Mucosa of stomach (tissue), 1 donor: ENCODE measurements at regions not wholly inside any gene's neighbourhood (a gene's known extent, or its start where the extent isn't known, plus 50 kb on each side); places are given as distances from the start of the nearest gene placed in this dataset.

ENCODE experiments used
- H3K27me3 ChIP-seq: one replicate; pipeline ENCODE4 v1.7.0; 2013; ENCODE audit warnings: mild to moderate bottlenecking, low read length; ENCODE audit not compliant: control insufficient read depth, insufficient read depth
- H3K36me3 ChIP-seq: one replicate; pipeline ENCODE4 v1.7.0; 2013; ENCODE audit warnings: low read length; ENCODE audit not compliant: control insufficient read depth, insufficient read depth
- H3K4me1 ChIP-seq: one replicate; pipeline ENCODE4 v1.7.0; 2013; ENCODE audit warnings: mild to moderate bottlenecking, low read length; ENCODE audit not compliant: control insufficient read depth, insufficient read depth
- H3K4me3 ChIP-seq: one replicate; pipeline ENCODE4 v1.7.0; 2013; ENCODE audit warnings: low read length
- H3K9ac ChIP-seq: one replicate; pipeline ENCODE4 v1.7.0; 2013; ENCODE audit warnings: mild to moderate bottlenecking, low read length, moderate library complexity
- H3K9me3 ChIP-seq: one replicate; pipeline ENCODE4 v1.7.0; 2013; ENCODE audit warnings: mild to moderate bottlenecking, low read length, moderate library complexity; ENCODE audit not compliant: control insufficient read depth
- donor health status: Pancreatic carcinoma.

DNA sequence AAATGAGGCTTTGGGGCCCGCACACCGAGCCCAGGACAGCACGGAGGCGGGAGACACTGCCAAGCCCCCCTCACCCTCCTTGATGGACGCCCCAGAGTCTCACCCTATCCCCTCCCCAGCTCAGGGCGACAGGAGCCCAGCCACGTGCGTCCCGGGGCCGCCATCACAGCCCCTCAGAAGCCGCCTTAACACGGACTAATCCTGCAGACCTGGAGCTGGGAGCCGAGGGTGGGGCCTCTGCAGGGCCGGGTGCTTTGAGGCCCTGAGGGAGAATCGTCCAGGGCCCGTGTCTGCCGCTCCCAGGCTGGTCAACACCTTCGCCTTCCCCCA, 79.7 kb upstream of the FBRSL1 start:
- Histone ChIP-seq H3K4me1 (peaks cover 7% of the 10 kb centered on the region), H3K9me3 (no peaks in the 10 kb centered on the region), H3K27me3 (peaks cover 15% of the 10 kb centered on the region), H3K9ac (no peak overlapping the region), H3K36me3 (no peaks in the 10 kb centered on the region), H3K4me3 (no peak overlapping the region)

DNA sequence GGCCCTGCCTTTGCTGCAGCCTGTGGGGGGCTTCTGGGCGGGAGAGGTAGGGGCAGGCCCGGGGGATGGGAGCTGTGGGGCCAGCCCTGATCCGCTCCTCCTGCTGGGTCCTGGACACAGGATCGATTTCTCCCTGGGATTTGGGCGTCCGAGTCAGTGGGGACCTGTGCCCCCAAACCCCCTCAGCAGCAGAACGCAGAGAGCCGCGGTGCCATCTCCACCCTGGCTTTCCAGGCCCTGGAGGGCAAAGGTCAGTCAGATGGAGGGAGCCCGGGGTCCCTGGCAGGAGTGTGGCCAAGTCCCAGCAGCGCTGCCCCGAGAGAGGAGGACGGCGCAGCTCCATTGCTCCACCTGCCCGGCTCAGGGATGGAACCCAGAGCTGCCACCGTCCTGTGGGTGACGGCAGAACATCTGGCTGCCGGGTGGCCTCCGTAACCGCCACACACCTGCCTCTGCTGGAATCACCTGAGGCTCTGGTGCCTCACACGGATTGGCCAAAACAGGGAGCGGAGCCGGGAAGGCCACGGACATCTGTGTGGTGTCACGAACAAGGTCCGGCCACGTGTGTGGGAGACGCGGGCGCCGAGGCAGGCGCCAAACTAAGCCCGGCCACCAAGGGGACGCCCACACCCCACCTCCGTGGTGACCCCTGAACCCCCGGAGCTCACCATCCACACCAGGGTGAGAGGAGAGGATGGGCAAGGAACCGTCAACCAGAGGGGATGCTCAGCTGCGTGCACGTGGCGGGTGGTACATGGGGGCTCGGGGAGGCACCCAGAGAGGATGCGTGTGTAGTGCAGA, 80.3 kb upstream of the FBRSL1 start:
- Histone ChIP-seq H3K9me3 (no peaks in the 10 kb centered on the region), H3K9ac (no peak overlapping the region), H3K4me3 (no peak overlapping the region), H3K27me3 (peaks cover 10% of the 10 kb centered on the region), H3K4me1 (peaks cover under 1% of the 10 kb centered on the region), H3K36me3 (no peaks in the 10 kb centered on the region)

DNA sequence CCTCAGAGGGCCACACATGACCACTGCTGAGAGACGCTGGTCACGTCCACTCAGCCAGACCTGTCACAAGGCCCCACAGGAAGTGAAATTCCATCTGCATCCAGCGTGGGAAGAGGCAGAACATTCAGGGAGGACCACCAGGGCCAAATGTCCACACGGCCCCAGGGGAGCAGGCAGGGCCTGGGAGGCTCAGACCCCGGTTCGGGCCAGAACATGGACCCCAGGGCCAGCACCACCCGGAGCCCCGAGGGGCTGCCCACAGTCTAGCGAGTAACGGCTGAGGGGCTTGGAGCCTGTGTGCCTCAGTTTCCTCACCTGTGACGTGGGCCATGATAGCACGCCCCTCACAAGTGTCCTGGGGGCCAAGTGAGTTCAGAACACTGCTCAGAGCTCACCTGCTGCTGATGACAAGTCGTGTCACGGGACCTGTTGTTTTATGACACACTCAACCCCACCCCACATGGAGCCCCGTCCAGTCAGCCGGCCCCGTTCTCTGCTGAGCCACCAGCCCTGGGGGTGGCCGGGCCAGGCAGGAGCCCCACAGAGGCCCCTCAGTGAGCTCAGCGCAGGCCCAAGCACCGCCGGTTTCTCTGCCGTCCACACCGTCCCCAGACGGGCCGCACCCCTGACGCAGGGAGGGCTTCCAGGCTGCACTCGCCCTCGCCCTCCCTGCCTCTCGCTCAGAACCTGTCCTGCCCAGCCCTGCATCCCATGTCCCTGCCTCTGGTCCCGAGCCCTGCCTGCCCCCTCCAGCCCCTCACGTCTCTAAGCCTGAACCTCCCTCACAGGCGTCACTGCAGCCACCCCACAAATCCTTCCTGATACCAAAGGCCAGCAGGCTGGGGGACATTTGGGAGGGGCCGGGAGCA, 79.5 kb upstream of the GALNT9 start:
- Histone ChIP-seq H3K9ac (no peak overlapping the region), H3K4me1 (no peaks in the 10 kb centered on the region), H3K9me3 (no peaks in the 10 kb centered on the region), H3K4me3 (no peak overlapping the region), H3K36me3 (no peaks in the 10 kb centered on the region), H3K27me3 (peaks cover 2% of the 10 kb centered on the region)

DNA sequence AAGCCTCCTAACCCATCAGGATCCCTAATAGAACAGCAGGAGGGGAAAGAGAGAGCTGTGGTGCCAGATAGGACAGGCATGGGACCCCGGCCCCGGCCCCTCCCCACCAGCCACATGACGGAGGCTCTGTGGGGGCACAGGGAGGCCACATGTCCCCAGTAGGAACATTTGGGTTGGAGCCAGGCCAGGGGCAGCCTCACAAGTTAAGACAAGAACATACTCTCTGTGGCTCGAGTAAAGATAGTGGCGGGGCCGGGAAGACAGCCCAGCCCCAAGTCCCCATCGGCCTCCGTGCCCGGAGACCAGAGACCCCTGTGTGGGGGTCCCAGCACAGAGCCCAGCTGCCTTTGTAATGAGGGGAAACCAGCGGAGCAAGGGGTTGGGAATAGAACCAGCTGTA, 78.6 kb upstream of the GALNT9 start:
- Histone ChIP-seq H3K36me3 (no peaks in the 10 kb centered on the region), H3K9me3 (no peaks in the 10 kb centered on the region), H3K4me1 (no peaks in the 10 kb centered on the region), H3K9ac (no peak overlapping the region), H3K27me3 (no peaks in the 10 kb centered on the region), H3K4me3 (no peak overlapping the region)

DNA sequence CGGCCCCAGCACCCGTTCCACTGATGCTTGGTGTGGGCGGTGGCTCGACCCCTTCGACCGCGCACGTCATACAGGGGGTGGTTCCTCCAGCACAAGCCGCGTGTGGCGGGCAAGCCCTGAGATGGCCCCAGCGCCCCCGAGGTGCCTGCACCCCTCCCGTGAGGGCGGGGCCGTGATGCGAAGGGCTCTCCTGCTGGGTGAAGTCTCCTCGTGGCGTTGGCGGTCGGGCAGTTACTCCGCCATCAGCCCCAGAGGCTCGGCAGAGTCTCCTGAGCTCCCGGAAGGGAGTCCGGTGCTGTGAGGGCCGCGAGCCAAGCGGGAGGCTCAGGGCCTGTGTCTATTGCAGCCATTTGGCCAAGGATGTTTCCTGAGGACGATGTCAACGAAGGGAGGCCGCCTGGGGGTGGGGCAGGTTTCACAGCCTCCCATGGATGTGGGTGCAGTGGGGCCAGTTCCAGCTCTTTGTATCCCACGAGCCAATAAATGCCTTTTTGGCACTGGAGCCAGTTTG, 78.1 kb upstream of the GALNT9 start:
- Histone ChIP-seq H3K36me3 (no peaks in the 10 kb centered on the region), H3K9me3 (no peaks in the 10 kb centered on the region), H3K9ac (no peak overlapping the region), H3K4me1 (no peaks in the 10 kb centered on the region), H3K4me3 (no peak overlapping the region), H3K27me3 (no peaks in the 10 kb centered on the region)

DNA sequence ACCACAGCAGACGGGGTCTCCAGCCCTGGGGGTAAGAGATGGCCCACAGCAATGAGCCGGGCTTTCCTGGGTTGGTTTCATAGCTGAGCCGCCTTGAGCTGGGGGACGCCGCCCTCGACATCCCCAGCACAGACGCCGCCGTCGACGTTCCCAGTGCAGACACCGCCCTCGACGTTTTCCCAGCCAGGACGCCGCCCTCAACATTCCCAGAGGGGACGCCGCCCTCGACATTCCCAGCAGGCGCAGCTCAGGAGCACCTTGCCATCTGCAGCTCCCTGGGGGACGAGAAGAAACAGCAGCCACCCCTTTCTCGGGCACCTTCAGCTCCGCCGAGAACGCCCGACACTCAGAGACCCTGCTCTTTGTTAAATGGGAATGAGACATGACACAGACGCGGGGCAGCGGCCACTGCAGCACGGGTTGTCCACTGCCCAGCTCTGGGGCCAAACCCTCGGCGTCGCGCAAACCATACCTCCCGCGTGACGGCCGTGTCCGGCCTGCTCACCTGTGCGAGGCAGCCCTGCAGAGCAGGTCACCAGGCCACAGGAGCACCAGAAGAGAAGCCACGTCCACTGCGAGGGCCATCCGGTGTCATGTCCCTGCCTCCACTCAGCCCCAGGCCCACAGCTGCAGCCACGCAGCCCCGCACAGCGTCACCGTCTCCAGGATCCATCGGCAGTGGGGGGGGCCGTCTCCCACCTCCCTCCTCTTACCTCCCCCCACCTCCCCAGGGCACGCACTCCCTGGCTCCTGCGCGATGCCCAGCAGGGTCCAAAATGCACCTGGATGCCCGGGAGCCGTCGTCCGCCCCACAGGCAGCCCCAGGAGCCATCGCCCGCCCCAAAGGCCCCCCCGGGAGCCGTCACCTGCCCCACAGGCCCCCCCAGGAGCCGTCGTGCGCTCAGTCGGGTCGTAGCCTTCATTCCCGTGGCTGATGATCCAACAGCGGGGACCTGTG, 77.4 kb upstream of the GALNT9 start:
- Histone ChIP-seq H3K27me3 (no peaks in the 10 kb centered on the region), H3K36me3 (no peaks in the 10 kb centered on the region)

DNA sequence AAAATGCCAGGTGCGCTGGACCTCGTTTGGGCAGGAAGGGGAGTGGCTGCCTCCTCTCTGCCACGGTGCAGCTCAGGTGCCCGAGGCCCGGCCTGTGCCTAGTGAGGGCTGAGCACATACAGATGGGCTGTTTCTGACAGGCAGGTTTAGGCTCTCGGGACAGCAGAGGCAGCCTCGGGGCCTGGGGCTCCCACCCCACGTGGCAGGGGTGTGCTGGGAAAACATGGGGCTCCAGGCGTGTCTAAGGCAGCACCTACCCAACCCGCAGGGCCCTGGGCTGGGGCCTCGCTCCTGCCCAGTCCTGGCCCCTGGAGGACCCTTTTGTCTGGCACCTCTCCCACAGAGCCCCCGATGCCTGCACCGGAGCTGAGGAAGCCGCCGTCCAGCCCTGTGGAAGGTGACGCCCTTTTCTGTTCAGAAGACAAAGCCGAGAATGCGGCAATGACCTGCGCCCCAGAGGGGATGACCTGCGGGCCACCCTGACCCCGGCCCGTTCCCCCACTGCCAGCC, 76.4 kb upstream of the GALNT9 start:
- H3K27me3 ChIP-seq: peaks cover 3% of the 10 kb centered on the region

More for the DNA sequence above, 77.4 kb upstream of the GALNT9 start:
- Histone ChIP-seq H3K4me3 (no peak overlapping the region), H3K4me1 (no peaks in the 10 kb centered on the region), H3K9ac (no peak overlapping the region), H3K9me3 (no peaks in the 10 kb centered on the region)

DNA sequence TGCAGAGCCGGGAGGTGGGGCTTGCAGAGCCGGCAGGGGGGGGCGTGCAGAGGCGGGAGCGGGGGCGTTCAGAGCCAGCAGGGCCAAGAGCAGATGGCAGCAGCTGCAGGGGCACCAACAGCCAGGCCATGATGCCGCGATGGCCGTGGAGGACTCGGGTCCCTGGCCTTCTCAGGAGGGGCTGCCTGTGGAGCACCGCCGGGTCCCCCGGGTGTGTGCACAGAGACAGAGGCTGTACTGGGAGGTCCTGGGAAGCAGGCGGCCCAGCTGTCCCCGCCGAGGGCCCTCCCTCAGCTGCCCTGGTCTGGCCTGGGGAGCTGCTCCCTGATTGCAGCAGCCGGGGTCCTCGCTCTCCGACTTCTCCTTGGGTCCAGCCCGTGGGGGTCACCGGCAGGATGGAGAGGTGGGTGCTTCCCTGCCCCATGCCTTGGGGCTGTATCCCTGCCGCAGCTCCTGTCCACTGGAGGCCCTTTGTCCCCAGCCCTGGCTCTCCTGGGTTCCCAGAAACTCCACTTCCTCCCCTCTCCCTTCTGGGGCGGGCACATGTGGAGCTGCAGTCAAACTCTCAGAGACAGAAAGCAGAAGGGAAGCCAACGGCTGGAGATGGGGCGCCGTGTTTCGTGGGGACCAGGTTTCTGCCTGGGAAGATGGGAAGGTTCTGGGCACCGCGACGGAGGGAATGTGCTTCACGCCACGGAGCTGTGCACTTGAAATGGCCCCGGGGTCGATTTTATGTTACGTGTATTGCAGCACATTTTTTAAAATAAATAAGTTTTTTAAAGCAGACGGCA, 75.8 kb upstream of the GALNT9 start:
- H3K36me3 ChIP-seq: no peaks in the 10 kb centered on the region
- H3K9me3 ChIP-seq: no peaks in the 10 kb centered on the region
- H3K9ac ChIP-seq: no peak overlapping the region
- no peak overlapping the region for H3K4me3 ChIP-seq
- no peaks in the 10 kb centered on the region for H3K4me1 ChIP-seq
- peaks cover 10% of the 10 kb centered on the region for H3K27me3 ChIP-seq

More for the DNA sequence above, 76.4 kb upstream of the GALNT9 start:
- Histone ChIP-seq H3K4me1 (no peaks in the 10 kb centered on the region), H3K9ac (no peak overlapping the region), H3K36me3 (no peaks in the 10 kb centered on the region), H3K4me3 (no peak overlapping the region), H3K9me3 (no peaks in the 10 kb centered on the region)

DNA sequence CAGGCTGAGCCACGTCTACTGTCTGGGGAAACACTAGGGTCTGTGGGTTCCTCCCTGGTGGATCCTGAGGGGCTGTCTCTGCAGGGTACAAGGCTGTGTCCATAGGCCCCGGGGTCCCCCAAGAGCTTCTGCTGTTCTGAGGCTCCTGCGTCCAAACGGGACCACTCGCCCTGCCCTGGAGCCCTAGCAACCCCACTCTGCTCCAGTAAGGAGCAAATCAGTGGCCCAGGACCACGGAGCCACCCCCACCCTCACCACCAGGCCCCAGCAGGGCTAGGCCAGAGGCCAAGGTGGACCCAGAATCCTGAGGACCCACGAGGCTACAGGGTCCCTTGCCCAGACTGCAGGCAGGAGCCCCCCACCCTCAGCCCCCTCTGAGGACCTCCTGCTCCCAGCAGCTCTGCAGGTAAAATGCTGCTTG, 75.1 kb upstream of the GALNT9 start:
- Histone ChIP-seq H3K36me3 (no peaks in the 10 kb centered on the region), H3K27me3 (peaks cover 17% of the 10 kb centered on the region), H3K4me1 (no peaks in the 10 kb centered on the region), H3K4me3 (no peak overlapping the region), H3K9ac (no peak overlapping the region), H3K9me3 (no peaks in the 10 kb centered on the region)

DNA sequence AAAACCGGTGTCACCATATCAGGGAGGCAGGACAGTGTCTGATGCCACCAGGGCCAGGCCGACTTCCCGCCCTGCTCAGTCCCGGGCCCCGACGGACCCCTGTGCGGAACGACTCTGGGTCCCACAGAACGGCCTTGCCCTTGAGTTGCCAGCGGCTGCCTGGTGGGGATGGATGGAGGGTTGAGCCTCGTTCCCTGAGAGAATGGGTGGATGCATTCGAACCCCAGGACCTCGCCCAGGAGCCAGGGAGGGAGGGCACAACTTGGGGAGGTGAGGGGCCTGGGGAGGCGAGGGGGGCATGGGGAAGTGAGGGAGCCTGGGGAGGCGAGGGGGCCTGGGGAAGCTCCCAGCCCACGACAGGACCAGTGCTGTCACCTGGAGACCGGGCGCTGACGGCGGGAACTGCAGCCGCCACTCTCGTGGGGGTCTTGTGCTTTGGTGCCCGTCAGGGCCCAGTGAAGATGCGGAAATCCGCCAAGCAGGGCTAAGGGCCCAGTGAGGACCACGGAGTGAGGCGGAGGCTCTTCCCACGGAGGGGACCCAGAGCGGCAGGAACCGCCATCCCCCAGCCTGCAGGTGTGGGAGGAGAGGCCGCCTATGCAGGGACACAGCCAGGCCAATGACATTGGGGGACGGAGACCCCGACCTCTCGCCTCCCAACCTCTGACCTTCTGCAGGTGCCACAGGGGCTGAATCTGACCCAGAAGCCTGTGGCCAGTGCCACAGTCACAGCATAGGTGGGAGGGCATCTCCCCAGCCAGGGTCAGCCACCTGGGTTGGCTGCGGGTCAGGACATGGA, 74.4 kb upstream of the GALNT9 start:
- Histone ChIP-seq H3K4me1 (no peaks in the 10 kb centered on the region), H3K4me3 (no peak overlapping the region), H3K27me3 (peaks cover 23% of the 10 kb centered on the region), H3K9me3 (no peaks in the 10 kb centered on the region), H3K9ac (no peak overlapping the region), H3K36me3 (no peaks in the 10 kb centered on the region)
